Stimulated activated CD4-positive, alpha-beta T cell treated with anti-CD3 and anti-CD28 coated beads, Interleukin-4, amount 100 ng/mL, for 1 hour (primary cell): ENCODE measurements at regions not wholly inside any gene's neighbourhood (a gene's known extent, or its start where the extent isn't known, plus 50 kb on each side); places are given as distances from the start of the nearest gene placed in this dataset.
"Not testable (repeated sequence)": the region's sequence is repeated elsewhere in the genome, so short reads cannot be mapped to it uniquely, and the experiment has no call there.

Source experiments
- DNase-seq: peaks from one replicate; pipeline ENCODE4 v3.0.0-alpha.2; 2020

GRCh38 chr2:153420394-153420793 is 58.2 kb downstream of the RPRM start:
- no peak for DNase-seq

- DNase-seq, result no peak
These were observed 61.5 kb downstream of the RPRM start for GRCh38 chr2:153417077-153417476.

- no peak for DNase-seq
These were observed 62.5 kb downstream of the RPRM start for GRCh38 chr2:153416071-153416470.

GRCh38 chr2:153408710-153409385 is 69.7 kb downstream of the RPRM start:
- DNase-seq, result no peak

DNA sequence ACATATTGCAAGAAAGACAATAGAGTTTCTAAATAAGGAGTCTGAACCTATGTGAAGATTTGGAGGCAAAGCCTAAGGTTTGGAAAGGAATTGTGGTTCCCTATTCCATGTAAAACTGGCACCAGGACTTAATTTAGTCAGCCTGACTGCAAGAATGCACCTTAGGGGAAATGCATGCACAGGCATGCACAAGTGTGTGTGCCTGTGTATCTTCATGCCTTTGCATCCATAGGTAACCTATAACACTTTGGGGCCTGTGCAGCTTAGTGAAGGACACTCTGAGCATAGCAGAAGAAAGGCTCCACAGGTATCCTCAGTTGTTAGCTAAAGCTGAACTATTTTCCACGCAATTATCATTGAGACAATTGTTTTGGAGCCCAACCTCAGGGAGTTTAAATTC is 73.4 kb downstream of the RPRM start:
- no peak for DNase-seq

DNA sequence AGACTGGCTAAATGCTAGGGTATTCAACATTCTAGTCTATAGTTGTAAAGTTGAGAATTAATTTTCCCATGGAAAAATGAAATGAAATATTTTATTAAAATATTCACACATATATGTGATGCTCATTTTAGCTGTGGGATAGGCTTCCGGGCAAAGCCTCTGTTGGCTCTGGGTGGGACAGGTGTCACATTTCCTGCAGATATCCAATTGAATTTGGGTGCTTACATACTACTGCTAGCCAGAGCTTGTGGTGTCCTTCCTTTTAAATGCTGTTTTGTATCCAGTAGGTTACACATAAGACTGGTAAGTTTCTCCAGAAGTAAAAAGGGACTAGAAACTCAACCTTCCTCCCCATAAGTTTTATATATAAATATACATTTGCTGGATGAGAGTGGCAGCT is 73.8 kb downstream of the RPRM start:
- DNase-seq, result no peak

DNA sequence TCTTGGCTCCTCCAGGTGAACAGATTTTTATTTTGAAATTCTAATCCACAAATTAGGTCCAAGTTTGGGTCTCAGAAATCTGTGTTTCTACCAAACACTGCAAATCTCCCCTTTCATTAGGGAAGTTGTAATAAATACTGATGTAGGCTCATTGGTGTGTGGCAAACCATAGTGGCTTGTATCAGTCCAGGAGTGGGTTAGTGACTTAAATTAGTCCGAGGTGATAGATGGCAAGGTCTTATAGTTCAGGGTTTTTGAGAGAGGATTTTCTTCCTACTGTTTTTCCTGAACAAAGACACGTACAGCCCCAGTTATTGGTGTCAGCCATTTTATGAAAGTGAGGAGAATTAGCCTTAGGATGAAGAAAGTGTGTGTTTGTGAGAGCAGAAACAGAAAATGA is 74.6 kb downstream of the RPRM start:
- no peak for DNase-seq

DNA sequence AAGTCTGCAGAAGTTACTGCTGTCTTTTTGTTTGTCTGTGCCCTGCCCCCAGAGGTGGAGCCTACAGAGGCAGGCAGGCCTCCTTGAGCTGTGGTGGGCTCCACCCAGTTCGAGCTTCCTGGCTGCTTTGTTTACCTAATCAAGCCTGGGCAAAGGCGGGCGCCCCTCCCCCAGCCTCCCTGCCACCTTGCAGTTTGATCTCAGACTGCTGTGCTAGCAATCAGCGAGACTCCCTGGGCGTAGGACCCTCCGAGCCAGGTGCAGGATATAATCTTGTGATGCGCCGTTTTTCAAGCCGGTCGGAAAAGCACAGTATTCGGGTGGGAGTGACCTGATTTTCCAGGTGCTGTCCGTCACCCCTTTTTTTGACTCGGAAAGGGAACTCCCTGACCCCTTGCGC is 75.2 kb downstream of the RPRM start:
- not testable (repeated sequence) for DNase-seq

DNA sequence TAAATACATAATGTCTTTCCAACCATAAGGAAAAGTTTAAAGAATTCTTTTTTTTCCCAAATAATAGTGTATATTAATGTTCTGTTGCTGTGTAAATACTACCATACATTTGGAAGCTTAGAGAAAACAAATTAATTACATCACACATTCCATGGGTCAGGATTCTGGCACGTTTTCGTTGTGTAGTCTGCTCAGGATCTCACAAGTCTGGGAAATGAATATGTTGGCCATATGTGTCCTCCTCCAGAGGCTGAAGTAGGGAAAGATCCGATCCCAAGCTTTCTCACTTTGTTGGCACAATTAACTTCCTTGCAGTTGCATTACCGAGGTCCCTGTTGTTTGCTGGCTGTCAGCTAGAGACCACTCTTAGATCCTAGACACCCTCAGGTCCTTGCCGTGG is 83.9 kb downstream of the RPRM start:
- DNase-seq, result no peak

DNA sequence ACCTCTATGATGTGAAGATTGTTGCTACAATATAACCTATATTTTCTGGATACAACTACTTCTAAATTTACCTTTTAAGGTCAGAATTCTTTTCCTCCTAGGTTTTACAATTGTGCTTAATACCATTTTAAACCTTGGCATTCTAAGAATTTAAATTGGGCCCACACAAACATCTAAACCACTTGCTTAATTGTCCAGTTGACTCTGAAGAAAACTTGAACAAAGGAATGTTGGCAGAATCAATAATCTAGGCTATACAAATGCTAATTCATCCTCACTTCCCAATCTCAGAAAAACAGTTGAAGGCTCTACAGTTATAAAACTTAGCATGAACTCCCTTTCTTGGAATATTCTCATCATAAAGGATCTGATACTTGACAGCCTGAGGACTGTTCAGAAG is 84.3 kb downstream of the RPRM start:
- DNase-seq, result no peak

GRCh38 chr2:153393518-153393917 is 85.0 kb downstream of the RPRM start:
- DNase-seq, result no peak

DNA sequence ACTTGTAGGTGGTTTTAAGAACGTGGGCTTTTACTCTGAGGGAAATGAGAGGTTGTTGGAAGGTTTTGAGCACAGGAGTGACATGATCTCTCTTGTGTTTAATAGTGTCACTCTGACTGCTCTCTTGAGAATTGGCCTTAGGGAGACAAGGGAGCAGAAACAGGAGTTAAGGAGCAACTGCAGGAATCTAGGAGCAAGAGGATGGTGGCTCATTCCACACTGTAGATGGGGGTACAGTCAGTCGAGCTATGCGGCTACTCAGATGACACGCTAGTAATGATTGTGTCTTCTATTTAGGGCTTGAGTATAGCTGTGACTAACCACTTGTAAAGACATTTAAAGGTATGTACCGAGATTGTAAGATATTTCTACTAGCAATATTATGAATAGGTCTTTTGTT is 87.4 kb downstream of the RPRM start:
- no peak for DNase-seq

DNA sequence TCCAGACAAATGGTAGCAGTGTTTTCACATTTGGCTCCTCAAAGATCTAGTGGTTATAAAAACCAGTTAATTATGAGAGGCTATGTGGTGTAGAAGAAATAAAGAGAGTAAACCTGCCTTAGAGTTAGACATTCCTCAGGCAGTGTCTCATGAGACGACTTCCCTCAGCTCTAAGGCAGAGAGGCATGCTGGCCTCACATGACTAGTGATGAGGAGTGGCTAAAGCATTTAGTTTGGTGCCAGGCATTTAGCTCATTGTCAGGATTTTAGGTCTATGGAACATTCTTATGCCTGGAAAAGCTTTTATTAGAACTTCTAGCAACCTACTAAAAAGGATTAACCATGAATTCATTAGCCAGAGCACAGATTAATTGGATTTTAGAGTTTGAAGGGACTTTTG is 90.3 kb downstream of the RPRM start:
- DNase-seq, result no peak

GRCh38 chr2:153387203-153387602 is 91.4 kb downstream of the RPRM start:
- no peak for DNase-seq

DNA sequence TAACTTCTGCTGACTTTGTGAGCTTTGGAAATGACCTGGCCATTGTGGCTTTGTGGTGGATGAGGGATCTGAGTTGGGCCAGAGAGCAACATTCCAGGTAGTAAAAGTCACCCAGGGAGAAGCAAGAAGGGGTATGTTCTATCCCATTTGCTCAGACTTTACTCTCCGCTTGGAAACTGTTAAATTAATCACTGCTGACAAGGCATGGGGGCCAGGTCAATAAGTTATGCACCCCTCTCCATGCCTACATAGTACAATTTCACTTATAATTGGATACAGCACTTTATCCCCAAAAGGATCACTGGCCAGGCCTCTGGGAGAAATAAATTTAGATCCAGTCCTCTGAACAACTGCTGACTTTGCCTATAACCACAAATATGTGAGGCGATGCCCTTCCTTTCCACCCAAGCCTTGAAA is 92.1 kb downstream of the RPRM start:
- no peak for DNase-seq

GRCh38 chr2:153373510-153374279 is 104.9 kb downstream of the RPRM start:
- no peak for DNase-seq

GRCh38 chr2:153360239-153360638 is 118.3 kb downstream of the RPRM start:
- no peak for DNase-seq

DNA sequence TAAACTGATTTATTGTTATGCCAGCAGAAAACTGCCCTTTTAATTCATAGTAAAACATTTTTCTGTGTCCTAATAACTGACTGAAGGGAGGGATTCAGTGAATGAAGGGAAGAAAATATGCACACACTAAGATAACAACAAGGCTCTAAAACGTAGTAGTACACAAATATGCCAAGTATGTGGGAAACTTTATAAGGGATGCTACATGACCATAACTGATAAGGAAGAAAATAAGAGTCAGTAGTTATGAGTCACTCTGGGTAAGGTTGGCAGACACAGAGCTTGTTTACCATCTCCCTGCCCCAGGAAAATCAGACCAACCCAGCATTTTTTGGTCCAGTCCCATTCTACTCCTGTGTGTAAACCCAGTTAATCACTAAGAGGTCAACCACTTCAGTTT is 124.2 kb downstream of the RPRM start:
- no peak for DNase-seq

- no peak for DNase-seq
These were observed 129.0 kb downstream of the RPRM start for GRCh38 chr2:153349603-153350002.

DNA sequence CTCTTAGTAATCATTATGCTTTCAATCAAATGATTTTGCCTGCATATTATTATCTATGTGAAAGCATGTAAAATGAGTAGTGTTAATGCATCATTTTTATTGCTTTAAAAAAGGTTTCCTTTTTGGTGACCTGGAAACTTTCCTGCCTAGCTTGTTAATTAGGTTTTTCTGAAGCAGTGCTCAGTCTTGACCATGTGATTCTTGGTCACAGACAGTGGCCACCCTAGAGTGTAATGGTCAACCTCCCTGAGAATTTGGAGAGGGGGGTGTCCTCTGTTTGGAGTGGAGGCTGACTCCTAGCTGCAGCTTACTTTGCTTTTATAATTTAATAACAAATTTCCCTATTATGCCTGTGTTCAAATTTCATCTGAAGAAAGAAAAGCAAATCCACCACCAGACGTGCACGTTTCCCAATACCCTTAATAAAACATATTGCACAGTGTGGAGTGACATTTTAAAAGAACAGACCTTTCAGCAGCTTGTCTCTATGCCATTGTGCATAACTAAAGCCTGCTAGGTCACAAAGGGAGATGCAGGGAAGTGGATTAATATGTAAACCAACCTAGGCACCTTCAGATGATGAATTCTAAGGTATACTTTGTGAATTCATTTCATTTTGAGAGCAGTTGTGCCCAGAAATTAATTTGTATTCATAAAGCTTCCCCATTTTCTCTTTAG is 130.6 kb downstream of the RPRM start:
- DNase-seq, result no peak

DNA sequence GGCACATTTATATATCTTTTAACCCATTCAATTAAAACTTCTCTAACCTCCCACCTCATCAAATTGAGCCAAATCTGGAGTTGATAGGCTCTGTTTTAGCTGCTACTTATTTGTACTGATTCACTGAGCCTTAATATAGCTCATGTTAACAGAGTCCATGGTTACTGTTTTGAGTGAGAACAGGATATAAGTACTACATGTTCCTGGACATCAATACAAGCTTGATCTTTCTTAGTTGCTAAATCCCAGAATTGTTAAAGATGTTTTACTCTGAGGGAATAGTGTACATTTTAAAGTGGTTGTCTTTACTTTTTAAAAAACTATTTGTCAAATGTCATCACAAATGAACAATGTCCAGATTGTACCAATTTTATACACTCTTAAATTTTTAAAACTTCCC is 157.7 kb downstream of the RPRM start:
- no peak for DNase-seq

GRCh38 chr2:153311432-153311831 is 167.1 kb downstream of the RPRM start:
- no peak for DNase-seq

DNA sequence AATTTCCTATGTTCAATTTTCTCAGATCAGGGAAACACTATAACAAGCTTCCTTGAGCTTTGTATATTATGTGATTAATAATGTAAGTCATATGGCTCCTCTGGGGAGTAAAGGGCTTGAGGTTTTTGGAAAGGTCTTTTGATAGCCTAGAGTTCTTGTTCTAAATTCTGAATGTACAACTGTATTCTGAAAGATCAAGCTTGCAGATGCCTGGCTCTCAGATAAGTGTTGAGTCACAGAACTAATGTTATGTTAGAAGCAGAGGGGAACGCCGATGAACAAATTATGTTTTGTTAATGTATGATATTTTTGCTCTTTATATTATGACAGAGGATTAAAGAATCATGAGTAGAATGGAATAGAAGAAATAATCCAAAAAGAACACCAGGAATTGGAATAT is 170.1 kb downstream of the RPRM start:
- DNase-seq, result no peak

DNA sequence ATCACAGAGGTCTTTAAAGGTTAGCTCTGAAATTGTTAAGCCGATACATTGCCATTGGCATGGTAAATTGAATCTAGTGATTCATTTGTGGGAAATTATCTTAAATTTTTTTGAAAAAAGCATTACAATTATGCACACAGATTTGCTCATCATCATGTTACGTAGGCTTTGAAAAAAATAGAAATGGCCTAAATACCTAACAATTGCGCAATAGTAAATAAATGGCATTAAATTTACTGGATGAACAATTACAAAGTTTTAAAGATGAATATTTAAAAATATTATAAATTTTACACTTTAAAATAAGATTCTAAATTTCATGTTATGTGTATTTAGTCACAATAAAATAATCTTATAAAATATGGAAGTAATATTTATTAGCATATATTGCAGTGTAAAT is 171.3 kb downstream of the RPRM start:
- DNase-seq, result no peak
